Activated T-cell treated with anti-CD3 and anti-CD28 coated beads for 1 hour (primary cell): ENCODE measurements at regions not wholly inside any gene's neighbourhood (a gene's known extent, or its start where the extent isn't known, plus 50 kb on each side); places are given as distances from the start of the nearest gene placed in this dataset.
"Not testable (repeated sequence)": the region's sequence is repeated elsewhere in the genome, so short reads cannot be mapped to it uniquely, and the experiment has no call there.

Experiments
- DNase-seq: peaks from one replicate; pipeline ENCODE4 v3.0.0-alpha.2; 2020; ENCODE audit warnings: low read depth

- no peak for DNase-seq
These were observed 166.7 kb upstream of the ELL2 start for GRCh38 chr5:96128204-96128864.

- no peak for DNase-seq
These were observed 165.9 kb upstream of the ELL2 start for GRCh38 chr5:96127538-96127937.

- no peak for DNase-seq
These were observed 163.7 kb upstream of the ELL2 start for GRCh38 chr5:96125231-96125891.

- DNase-seq: no peak
These were observed 162.9 kb upstream of the ELL2 start for GRCh38 chr5:96124589-96124988.

- no peak for DNase-seq
These were observed 161.8 kb upstream of the ELL2 start for GRCh38 chr5:96123418-96123817.

DNA sequence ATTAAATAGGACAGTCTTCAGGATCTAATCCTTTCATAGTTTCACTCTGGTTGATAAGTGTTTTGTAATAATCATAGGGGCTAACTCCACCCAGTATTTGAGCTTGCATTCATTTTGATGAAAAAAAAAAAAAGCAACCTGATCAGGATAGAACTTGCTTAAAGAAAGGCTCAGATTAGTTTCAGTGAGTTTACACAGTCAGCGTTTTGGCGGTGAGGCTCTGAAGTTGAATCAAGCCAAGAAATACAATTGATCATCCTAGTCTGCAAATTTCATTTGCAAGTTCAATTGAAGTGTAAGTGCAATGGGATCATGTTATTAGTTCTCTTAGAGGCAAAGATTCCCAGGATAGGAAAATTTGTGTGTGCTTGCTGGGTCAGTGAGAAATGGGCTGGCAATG is 159.7 kb upstream of the ELL2 start:
- DNase-seq: no peak

DNA sequence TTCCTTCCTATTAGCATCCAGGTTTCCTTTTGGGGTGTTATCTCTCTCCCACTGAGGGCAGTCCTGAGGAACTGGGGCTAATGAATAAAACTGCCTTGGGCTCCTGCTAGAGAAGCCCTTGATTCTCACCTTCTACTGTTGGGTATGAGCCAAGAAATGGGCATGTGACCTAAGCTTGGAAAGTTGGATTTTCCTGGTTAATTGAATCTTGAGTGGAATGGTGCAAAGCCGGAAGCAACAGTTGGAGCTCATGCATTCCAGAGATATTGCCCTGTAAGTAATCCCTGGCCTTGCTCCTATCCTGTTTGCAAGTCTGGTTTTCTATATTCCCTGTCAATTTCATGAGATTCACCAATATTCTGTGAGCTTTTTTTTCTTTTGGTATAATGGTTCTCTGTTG is 158.5 kb upstream of the ELL2 start:
- no peak for DNase-seq

DNA sequence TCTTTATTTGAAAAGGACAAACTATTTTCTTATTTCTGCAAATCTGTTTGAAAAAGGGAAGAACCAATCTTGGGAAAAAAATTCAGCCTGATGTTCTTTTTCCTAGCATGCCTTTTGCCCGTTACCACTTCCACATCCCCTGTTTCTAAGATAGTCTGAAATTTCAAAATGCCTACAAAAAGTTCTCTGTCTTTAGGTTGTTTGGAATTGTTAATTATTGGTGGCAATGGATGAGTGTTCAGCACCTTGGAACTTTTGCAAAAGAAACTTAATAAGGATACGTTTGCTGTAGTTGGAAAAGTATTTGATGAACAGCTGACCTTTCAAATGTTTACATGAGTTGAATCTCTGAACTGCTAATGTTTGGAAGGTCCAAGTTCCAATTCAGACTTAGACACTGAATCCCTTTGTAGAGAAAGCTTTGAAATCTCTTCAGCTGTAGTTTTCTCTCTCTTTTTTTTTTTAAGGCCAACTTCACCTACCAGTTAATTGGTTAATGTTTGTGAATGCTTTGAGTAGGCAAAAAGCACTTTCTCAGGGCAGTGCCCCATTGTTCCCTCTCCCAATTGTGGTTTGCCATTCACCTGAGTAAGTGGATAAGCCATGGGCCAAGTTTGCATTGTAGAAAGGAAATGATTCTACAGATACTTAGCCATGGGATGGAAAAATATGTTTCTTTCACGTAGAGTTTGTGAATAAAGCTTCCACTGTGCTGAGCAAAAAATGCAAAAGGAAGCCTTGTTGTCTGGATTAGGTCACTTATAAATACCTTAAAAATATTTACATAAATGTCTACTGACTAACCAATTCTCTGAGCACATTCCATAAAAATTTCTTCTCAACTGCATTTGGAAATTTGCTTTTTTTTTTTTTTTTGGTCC is 156.4 kb upstream of the ELL2 start:
- no peak for DNase-seq

DNA sequence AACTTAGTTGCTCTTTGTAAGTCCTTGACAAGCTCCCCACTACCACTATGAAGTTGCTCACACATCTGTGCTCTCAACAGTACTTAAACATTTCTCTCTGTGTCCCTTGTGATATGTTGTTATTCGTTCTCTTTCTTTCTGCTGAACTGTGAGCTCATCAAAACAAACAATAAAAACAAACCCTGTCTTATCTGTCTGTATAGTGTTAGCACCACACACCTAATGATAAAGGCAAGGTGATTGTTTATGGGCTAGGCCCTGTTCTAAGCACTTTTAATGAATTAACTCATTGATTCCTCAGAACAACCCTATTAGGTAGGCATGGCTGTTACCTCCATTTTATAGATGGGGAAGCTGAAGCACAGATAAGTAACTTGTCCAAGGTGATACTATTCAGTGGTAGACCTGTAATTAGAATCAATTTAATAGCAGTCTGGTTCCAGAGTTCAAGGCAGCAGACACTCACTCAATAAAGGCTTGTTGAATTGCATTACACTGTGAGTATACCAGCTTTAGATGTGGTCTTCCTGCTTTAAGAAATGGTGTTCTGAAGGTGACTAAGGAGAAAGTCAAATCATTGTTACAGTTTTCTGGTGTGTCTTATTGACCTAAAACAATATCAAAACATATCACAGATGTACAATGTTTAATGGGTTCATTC is 153.6 kb upstream of the ELL2 start:
- no peak for DNase-seq

GRCh38 chr5:96114736-96115135 is 153.1 kb upstream of the ELL2 start:
- DNase-seq: no peak

DNA sequence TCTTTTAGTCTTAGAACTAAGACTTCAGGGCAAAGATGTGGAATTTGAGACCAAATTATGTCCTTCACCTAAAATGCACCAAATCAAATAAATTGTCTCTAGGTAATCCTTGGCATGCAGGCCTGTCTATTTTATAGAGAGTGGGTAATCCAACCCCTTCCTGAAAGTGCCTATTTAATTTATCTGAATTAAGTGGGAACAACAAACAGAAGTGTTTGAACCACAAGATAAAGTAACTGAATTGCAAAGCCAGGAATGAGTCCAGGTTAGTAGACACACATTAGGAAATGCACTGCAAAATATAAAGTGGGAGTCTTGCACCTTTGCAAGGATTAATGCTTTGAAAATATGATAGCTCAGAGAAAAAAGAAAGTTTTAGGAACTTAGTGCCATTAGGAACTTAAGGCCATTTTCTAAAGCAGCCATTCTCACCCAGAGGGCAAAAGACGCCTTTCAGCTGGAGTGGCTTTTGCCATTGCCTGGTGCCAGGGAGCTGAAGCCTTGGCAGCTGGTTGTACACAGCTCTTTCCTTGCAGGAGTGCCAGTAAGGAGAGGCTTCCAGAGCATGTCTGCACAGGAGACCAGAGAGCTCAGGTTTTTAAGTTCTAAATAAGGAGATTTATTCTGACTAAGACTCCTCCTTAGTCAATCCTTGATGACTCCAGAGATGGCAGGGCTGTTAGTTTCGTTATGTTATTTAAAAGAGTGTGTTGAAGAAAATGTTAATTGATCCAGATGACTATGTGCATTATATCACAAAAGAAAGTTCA is 151.7 kb upstream of the ELL2 start:
- DNase-seq: no peak

GRCh38 chr5:96112703-96113102 is 151.1 kb upstream of the ELL2 start:
- DNase-seq: no peak

- DNase-seq: no peak
These were observed 150.5 kb upstream of the ELL2 start for GRCh38 chr5:96112123-96112670.

DNA sequence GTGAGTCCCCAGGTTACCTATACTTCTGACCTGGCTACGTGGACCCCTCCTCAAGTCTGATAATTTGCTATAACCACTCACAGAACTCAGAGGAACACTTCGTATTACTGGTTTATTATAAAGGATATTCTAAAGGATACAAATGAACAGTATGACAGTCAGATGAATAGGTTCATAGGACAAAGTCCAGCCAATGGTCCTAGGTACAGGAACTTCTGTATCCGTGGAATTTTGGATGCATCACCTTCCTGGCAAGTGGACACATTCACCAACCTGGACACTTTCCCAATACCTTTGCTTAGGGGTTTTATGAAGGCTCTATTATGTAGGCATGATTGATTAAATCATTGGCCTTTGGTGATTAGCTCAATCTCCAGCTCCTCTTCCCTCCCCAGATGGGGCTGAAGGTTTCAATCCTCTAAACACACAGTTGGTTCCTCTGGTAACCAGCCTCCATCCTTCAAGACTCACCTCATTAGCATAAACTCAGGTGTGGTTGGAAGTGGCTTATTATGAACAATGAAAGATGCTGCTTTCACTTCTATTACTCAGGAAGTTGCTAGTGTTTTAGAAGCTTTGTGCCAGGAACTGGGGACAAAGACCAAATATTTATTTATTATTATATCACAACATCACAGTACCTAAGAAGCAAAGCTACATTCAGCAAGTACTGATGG is 149.6 kb upstream of the ELL2 start:
- DNase-seq: no peak

DNA sequence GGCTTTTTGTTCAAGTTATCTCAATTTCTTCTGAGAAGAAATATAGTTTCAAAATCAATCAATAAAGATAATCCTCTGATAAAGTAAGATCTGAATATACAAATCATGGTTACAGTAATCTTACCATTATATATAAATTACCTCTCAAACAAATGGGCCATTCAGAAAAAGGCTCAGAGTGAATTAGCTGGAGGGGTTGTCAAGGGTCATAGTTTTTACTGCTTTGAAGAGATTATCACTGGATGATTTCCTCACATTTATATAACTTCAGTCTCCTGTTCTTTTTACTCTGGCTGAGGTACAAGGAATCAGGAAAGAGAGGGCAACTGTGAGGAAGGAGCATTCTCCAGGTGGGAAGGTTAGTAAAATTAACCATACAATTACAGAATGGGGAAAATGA is 148.6 kb upstream of the ELL2 start:
- no peak for DNase-seq

DNA sequence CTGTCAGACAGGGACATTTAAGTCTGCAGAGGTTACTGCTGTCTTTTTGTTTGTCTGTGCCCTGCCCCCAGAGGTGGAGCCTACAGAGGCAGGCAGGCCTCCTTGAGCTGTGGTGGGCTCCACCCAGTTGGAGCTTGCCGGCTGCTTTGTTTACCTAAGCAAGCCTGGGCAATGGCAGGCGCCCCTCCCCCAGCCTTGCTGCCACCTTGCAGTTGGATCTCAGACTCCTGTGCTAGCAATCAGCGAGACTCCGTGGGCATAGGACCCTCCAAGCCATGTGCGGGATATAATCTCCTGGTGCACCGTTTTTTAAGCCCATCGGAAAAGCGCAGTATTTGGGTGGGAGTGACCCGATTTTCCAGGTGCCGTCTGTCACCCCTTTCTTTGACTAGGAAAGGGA is 147.0 kb upstream of the ELL2 start:
- DNase-seq: not testable (repeated sequence)

- not testable (repeated sequence) for DNase-seq
These were observed 142.2 kb upstream of the ELL2 start for GRCh38 chr5:96103829-96104228.

DNA sequence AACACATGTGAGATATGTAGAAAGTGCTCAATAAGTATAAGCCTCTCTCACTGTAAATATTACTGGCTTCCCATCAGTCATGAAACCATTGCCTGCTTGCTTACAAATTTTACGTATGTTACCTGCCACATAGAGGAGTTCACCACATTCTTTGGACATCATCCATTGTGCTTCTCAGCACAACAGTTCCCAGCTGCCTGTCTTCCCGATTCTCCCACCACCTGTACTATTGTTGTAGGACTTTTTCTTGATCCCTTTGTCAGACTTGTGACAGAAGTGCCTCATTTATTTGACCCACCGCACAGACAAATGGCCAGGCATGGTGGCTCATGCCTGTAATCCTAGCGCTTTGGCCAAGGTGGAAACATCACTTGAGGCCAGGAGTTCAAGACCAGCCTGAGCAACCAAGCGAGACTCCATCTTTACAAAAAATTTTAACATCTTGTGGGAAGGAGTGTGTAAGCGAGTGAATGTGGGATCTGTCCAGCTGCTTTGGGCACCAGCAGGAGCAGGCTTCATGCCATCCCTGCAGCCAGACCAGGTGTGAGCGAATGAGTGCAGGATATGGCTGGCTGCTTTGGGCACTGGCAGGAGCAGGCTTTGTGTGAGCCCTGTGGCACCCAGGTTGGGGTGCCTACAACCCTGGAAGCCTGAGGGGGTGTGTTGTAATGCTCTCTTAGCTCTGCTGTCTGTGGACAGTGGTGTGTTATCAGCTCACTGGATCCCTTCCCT is 139.9 kb upstream of the ELL2 start:
- no peak for DNase-seq

- not testable (repeated sequence) for DNase-seq
These were observed 135.8 kb upstream of the ELL2 start for GRCh38 chr5:96097488-96097887.

DNA sequence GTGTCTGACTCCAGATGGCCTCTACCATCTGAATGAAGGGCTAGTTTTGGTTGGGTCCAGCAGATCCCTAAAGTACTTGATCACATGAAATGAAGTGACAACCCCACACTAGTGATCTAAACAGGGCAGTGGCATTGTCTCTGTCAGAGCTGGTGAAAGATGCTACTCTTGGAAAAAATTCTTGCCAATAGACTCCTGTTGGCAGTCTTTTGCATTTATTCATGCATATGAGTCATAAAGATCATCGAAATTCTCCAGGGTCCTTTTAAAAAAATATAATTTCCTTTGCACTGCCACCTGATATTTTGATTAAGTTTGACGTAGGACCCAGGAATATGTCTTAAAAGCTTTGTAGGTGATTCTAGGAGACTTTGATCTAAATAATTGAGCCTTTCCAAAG is 135.1 kb upstream of the ELL2 start:
- DNase-seq: no peak
